Head of caudate nucleus (tissue), 42 donors: ENCODE measurements at regions not wholly inside any gene's neighbourhood (a gene's known extent, or its start where the extent isn't known, plus 50 kb on each side); places are given as distances from the start of the nearest gene placed in this dataset.
A peak's percentile ranks its signal among the peaks of the same experiment; 100 is the strongest.

ENCODE experiments used
- DNase-seq, 42 donors: peaks; one replicate each; pipeline versions ENCODE4 v3.0.0 to v3.0.0-alpha.2; 2020 to 2021; ENCODE audit warnings: mixed read lengths in 7 of 42
- intact Hi-C: fragments of 100-400 bp; cut with DNase I; formaldehyde crosslinking; loops from one replicate; pipeline ENCODE4 v1.15.0; 2022

GRCh38 chr19:27776524-27776923 is 1436.4 kb downstream of the UQCRFS1 start:
- intact Hi-C loops, result no loop called here
- peak in 1 of 42 donors; percentile 5 for DNase-seq

GRCh38 chr19:27776020-27776419 is 1436.9 kb downstream of the UQCRFS1 start:
- DNase-seq, result peak in 3 of 42 donors; percentile 9 to 13 (median 10)
- intact Hi-C loops, result no loop called here

DNA sequence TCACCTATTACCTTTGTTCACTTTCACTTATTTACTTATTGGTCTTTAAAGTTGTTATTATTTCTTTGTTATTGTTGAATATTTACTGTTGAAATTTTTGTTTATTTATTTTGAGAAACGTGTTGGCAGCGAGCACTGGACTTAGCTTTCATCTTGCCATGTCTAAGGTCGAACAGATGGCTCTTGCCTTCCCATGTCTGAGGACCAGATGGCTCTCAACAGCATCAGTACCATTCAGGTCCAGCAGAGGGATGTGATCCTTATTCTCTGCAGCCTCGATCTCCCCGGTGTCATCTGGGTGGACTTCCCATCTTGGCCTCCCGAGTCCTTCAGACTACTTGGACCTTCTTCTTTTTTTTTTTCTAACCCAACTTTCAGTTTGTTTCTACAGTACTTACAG is 1437.6 kb downstream of the UQCRFS1 start:
- DNase-seq, result peak in 1 of 42 donors; percentile 18
- intact Hi-C loops, result no loop called here

DNA sequence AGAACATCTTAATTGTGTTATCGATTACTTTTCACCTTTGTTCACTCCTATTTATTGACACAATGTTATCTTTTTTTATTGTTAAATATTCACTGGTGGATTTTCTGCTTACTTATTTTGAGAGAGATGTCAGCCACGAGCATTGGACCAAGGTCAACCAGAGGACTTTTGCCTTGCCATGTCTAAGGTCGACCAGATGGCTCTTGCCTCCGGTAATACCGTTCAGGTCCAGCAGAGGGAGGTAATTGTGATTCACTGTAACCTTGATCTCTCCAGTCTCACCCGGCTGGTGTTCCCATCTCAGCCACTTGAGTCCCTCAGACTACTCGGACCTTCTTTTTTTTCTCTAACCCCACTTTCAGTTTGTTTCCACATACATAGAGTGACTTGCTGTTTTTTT is 1438.1 kb downstream of the UQCRFS1 start:
- DNase-seq, result peak in 3 of 42 donors; percentile 29 to 47 (median 30)
- intact Hi-C loops, result no loop called here

DNA sequence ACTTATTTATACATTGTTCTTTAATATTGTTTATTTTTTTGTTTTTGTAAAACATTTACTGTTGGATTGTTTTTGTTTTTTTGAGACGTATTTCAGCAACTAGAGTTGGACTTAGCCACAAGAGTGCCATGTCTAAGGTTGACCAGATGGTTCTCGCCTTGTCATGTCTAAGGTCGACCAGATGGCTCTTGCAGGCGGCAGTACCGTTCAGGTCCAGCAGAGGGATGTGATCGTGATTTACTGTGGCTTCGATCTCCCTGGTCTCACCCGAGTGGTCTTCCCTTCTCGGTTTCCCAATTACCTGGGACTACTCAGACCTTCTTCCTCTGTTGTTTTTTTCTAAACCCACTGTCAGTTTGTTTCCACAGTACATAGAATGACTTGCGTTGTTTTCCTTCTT is 1438.6 kb downstream of the UQCRFS1 start:
- peak in 3 of 42 donors; percentile 13 to 33 (median 23) for DNase-seq
- intact Hi-C loops, result no loop called here

GRCh38 chr19:27773318-27774094 is 1439.4 kb downstream of the UQCRFS1 start:
- DNase-seq, result peak in 3 of 42 donors; percentile 9 to 15 (median 9)
- intact Hi-C loops, result no loop called here

DNA sequence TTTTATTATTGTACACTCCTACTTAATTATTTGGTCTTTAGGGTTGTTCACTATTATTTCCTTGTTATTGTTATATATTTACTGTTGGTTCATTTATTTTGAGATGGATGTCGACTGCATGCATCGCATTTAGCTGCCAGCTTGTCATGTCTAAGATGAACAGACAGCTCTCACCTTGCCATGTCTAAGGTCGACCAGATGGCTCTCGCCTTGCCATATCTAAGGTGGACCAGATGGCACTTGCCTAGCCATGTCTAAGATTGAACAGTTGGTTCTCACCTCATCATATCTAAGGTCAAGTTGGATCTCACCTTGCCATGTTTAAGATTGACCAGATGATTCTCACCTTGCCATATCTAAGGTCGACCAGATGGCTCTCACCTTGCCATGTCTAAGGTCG is 1440.9 kb downstream of the UQCRFS1 start:
- peak in 1 of 42 donors; percentile 1 for DNase-seq
- intact Hi-C loops, result no loop called here

DNA sequence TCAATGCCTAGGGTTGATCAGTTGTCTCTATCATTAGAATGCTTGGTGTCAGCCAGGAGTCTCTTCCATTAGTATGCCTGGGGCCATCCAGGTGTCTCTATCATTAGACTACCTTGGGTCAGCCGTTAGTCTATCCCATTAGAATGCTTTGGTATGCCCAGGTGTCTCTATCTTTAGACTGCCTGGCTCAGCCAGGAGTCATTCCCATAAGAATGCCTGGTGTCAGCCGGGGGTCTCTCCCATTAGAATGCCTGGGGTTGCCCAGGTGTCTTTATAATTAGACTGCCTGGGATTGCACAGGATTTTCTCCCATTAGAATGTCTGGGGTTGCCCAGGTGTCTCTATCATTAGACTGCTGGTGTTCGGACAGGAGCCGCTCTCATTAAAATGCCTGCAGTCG is 1442.9 kb downstream of the UQCRFS1 start:
- peak in 1 of 42 donors; percentile 21 for DNase-seq
- intact Hi-C loops, result no loop called here

- intact Hi-C loops, result no loop called here
Measured at GRCh38 chr19:27767234-27767633, 1445.7 kb downstream of the UQCRFS1 start.

GRCh38 chr19:27765912-27766725 is 1446.8 kb downstream of the UQCRFS1 start:
- intact Hi-C loops, result no loop called here
- peak in 2 of 42 donors; percentile 7 to 27 for DNase-seq

More at GRCh38 chr19:27767234-27767633, 1445.7 kb downstream of the UQCRFS1 start:
- DNase-seq, result peak in 2 of 42 donors; percentile 13

- peak in 1 of 42 donors; percentile 27 for DNase-seq
- intact Hi-C loops, result no loop called here
Measured at GRCh38 chr19:27765397-27765796, 1447.6 kb downstream of the UQCRFS1 start.

- peak in 3 of 42 donors; percentile 2 to 33 (median 27) for DNase-seq
- intact Hi-C loops, result no loop called here
Measured at GRCh38 chr19:27764186-27764804, 1448.7 kb downstream of the UQCRFS1 start.

DNA sequence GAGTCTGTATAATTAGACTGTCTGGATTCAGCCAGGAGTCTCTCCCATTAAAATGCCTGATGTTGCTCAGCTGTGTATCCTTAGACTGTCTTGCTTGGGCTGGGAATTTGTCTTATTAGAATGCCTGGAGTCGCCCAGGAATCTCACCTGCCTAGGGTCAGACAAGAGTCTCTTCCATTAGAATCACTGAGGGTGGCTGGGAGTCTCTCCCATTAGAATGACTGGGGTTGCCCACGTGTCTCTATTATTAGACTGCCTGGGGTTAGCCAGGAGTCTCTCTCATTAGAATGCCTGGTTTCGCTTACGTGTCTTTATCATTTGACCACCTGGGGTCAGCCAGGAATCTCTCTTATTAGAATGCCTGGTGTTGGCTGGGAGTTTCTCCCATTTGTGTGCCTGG is 1450.0 kb downstream of the UQCRFS1 start:
- intact Hi-C loops, result no loop called here
- DNase-seq, result no peak

GRCh38 chr19:27759896-27760295 is 1453.1 kb downstream of the UQCRFS1 start:
- intact Hi-C loops, result no loop called here
- DNase-seq, result no peak

GRCh38 chr19:27758626-27759505 is 1454.1 kb downstream of the UQCRFS1 start:
- no peak for DNase-seq
- intact Hi-C loops, result no loop called here

GRCh38 chr19:27754700-27755099 is 1458.3 kb downstream of the UQCRFS1 start:
- intact Hi-C loops, result no loop called here
- DNase-seq, result no peak

- DNase-seq, result no peak
- intact Hi-C loops, result no loop called here
Measured at GRCh38 chr19:27753622-27754021, 1459.3 kb downstream of the UQCRFS1 start.

GRCh38 chr19:27752530-27753184 is 1460.3 kb downstream of the UQCRFS1 start:
- no peak for DNase-seq
- intact Hi-C loops, result no loop called here
